Panc1 (cell line): ENCODE measurements at regions not wholly inside any gene's neighbourhood (a gene's known extent, or its start where the extent isn't known, plus 50 kb on each side); places are given as distances from the start of the nearest gene placed in this dataset.

Experiments
- ATAC-seq: fragments of 200-7000 bp; cut with Tn5 transposase; 2 replicates; pipeline ENCODE4 v1.9.1; 2020; ENCODE audit warnings: mild to moderate bottlenecking, moderate library complexity
- BruUV-seq: library from RNA; stranded (reverse); fragments of 400-500 nt; replicated peaks from 2 replicates; lab custom pipeline; 2021; lab: Mats Ljungman, UMichigan
- CTCF ChIA-PET: fragments of 300-600 bp; sonication (Branson Sonifier 250); formaldehyde crosslinking; loops from one replicate; lab custom pipeline; 2022; ENCODE audit warnings: antibody characterized with exemption; lab: Charles Lee
- POLR2A ChIA-PET: fragments of 300-600 bp; sonication (Branson Sonifier 250); formaldehyde crosslinking; loops from one replicate; lab custom pipeline; 2022; ENCODE audit warnings: antibody characterized with exemption; lab: Charles Lee
- DNase-seq: peaks from one replicate; pipeline ENCODE4 v3.0.0-alpha.2; 2010; ENCODE audit warnings: low read depth, low spot score
- H3K27ac ChIP-seq: 2 replicates; pipeline ENCODE4 v1.5.1; 2011; ENCODE audit warnings: mild to moderate bottlenecking, low read length, inconsistent platforms
- H3K27me3 ChIP-seq: fragments of 200-500 bp; sonication (Bioruptor generic); 2 replicates; pipeline ENCODE4 v1.6.0; 2014; ENCODE audit warnings: low read length, inconsistent platforms; ENCODE audit not compliant: control insufficient read depth, insufficient read depth
- H3K36me3 ChIP-seq: fragments of 200-500 bp; sonication (Bioruptor generic); 2 replicates; pipeline ENCODE4 v1.5.1; 2014; ENCODE audit warnings: inconsistent platforms, mild to moderate bottlenecking, low read length, moderate library complexity; ENCODE audit not compliant: control insufficient read depth, insufficient read depth
- H3K4me1 ChIP-seq: 2 replicates; pipeline ENCODE4 v1.5.1; 2011; ENCODE audit warnings: inconsistent platforms, mild to moderate bottlenecking, low read length, moderate library complexity; ENCODE audit not compliant: control insufficient read depth, insufficient read depth
- H3K4me3 ChIP-seq, 2 experiments: 2 replicates each; pipeline ENCODE4 v1.5.1; 2011 to 2012; ENCODE audit warnings: low read depth in 2 of 2, low read length in 2 of 2, mild to moderate bottlenecking in 2 of 2, inconsistent platforms in 1 of 2, moderate library complexity in 1 of 2
- H3K9me3 ChIP-seq: fragments of 200-500 bp; sonication (Bioruptor generic); 2 replicates; pipeline ENCODE4 v1.5.1; 2014; ENCODE audit warnings: low read depth, mild to moderate bottlenecking, inconsistent platforms, low read length, moderate library complexity; ENCODE audit not compliant: control insufficient read depth, insufficient read depth
- CTCF ChIP-seq: fragments of 450-650 bp; IDR thresholded peaks from 2 replicates; pipeline ENCODE4 v1.5.1; 2017; ENCODE audit warnings: mild to moderate bottlenecking
- POLR2AphosphoS5 ChIP-seq: IDR thresholded peaks from 2 replicates; pipeline ENCODE4 v1.6.1; 2012; ENCODE audit warnings: mild to moderate bottlenecking, low read depth, low read length, moderate library complexity
- REST ChIP-seq, 2 experiments: IDR thresholded peaks; 2 replicates each; pipeline ENCODE4 v1.6.1; 2011 to 2012; ENCODE audit warnings: low read depth in 2 of 2, control low read depth in 1 of 2, low read length in 1 of 2, mild to moderate bottlenecking in 1 of 2, moderate library complexity in 1 of 2; ENCODE audit not compliant: insufficient read depth in 1 of 2
- SIN3A ChIP-seq: IDR thresholded peaks from 2 replicates; pipeline ENCODE4 v1.6.1; 2012; ENCODE audit warnings: low read depth, mild to moderate bottlenecking, low read length, moderate library complexity, borderline replicate concordance; ENCODE audit not compliant: insufficient read depth
- TCF7L2 ChIP-seq: IDR thresholded peaks from 2 replicates; pipeline ENCODE4 v1.6.1; 2011; ENCODE audit warnings: mild to moderate bottlenecking, low read depth, low read length, inconsistent platforms
- in situ Hi-C: cut with HindIII; loops from 2 replicates; pipeline ENCODE4 v1.10.0; 2016; ENCODE audit warnings: low sequenced_read_pairs, low pct_unique_long_range_greater_than_20kb
- intact Hi-C: fragments of 100-400 bp; cut with micrococcal nuclease; formaldehyde crosslinking; loops from one replicate; pipeline ENCODE4 v1.10.0; 2022; ENCODE audit not compliant: unreplicated experiment

DNA sequence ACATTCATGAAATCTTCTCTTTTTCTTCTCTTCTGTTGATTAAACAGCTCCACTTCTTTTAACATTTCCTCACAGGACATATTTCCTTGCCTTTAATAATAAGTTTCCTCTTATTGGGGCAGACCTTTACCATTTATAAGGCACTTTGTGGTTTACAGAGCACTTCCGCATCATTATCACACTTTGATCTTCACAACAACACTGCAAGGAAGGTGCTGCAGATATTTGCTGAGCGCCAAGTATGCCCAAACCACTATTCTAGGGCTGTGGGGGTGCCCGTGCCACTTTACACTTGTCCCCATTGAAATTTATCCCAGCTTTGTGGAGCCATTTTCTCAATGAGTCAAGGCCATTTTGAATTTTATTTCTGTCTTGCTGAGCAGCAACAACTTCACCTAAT is 246.6 kb downstream of the SS18 start:
- H3K36me3 ChIP-seq: no peaks in the 10 kb centered on the region
- no TSS peak for BruUV-seq
- no peak for ATAC-seq
- ChIA-PET POLR2A (no interaction called here), CTCF (no interaction called here)
- in situ Hi-C loops (no loop called here), intact Hi-C loops (no loop called here)
- TF ChIP-seq POLR2AphosphoS5 (no peak), REST (IDR thresholded peaks at IDR 0.05; ENCODE audit: insufficient read depth in 1 of 2, low read depth in 2 of 2, low read length in 1 of 2) (no peak), CTCF (no peak), TCF7L2 (no peak), SIN3A (no peak)
- H3K4me3 ChIP-seq: no peak overlapping the region
- H3K9me3 ChIP-seq: no peaks in the 10 kb centered on the region
- H3K27me3 ChIP-seq: peaks cover 4% of the 10 kb centered on the region; the same call in 1 of the 2 replicates
- H3K4me1 ChIP-seq: no peaks in the 10 kb centered on the region
- DNase-seq: no peak
- H3K27ac ChIP-seq: no peak overlapping the region

- intact Hi-C loops: no loop called here
- no TSS peak for BruUV-seq
- Histone ChIP-seq H3K27ac (no peak overlapping the region), H3K9me3 (no peaks in the 10 kb centered on the region), H3K27me3 (peaks cover 4% of the 10 kb centered on the region; the same call in 1 of the 2 replicates), H3K4me1 (no peaks in the 10 kb centered on the region), H3K36me3 (no peaks in the 10 kb centered on the region), H3K4me3 (no peak overlapping the region)
- DNase-seq (no peak), ATAC-seq (no peak)
- in situ Hi-C loops: no loop called here
- ChIA-PET CTCF (no interaction called here), POLR2A (no interaction called here)
- no peak for TF ChIP-seq SIN3A
- no peak for TF ChIP-seq TCF7L2
- TF ChIP-seq REST (IDR thresholded peaks at IDR 0.05; ENCODE audit: insufficient read depth in 1 of 2, low read depth in 2 of 2, low read length in 1 of 2): no peak
- no peak for TF ChIP-seq POLR2AphosphoS5
- no peak for TF ChIP-seq CTCF
Observed at GRCh38 chr18:25842665-25843064, 247.7 kb downstream of the SS18 start.
